ENCODE measurements at regions not wholly inside any gene's neighbourhood (a gene's known extent, or its start where the extent isn't known, plus 50 kb on each side); places are given as distances from the start of the nearest gene placed in this dataset.

DNA sequence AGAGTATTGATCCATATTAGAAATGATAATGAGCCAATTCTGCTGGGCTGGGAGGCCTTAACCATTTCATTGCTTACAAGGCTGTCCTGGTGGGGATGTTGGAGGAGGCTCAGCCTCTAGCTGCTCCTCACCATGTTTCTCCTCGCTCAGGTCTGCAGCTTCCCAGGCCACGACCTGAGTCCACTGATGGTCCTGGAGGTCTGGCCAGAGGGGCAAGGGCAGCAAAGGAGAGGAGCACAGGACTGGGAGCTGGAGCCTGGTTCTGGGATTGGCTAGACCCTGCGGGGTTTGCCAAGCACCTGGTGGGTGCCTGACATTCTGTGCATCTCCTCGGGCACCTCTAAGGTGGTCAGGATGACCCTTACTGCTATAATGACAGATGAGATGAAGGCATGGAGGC is 92.6 kb downstream of the KIF26A start:
- ChIA-PET CTCF (no interaction called here), POLR2A (no interaction called here)
- no peak overlapping the region for H3K27ac ChIP-seq (ENCODE audit: extremely low read depth, low read depth, low read length)
- no peaks in the 10 kb centered on the region; a peak in 1 of 3 replicates for H3K36me3 ChIP-seq (ENCODE audit: control insufficient read depth in 2 of 2, insufficient read depth in 1 of 2, low read length in 2 of 2)
- no peak overlapping the region for H3K4me3 ChIP-seq (ENCODE audit: low read depth, low read length)
- no peaks in the 10 kb centered on the region for H3K4me1 ChIP-seq (ENCODE audit: control insufficient read depth, insufficient read depth, low read length)
- no peaks in the 10 kb centered on the region for H3K9me3 ChIP-seq (ENCODE audit: control insufficient read depth, insufficient read depth, low read depth, low read length)
- TF ChIP-seq ZNF670 (tag by site-specific recombination; IDR thresholded peaks at IDR 0.05; ENCODE audit: low read depth), result no peak
- TF ChIP-seq OVOL3 (tag by site-specific recombination; IDR thresholded peaks at IDR 0.05), result no peak
- no peak for TF ChIP-seq ZNF623 (tag by site-specific recombination; IDR thresholded peaks at IDR 0.05)
- no peak for TF ChIP-seq ZNF660 (tag by site-specific recombination; IDR thresholded peaks at IDR 0.05)
- TF ChIP-seq, protein P1, sequence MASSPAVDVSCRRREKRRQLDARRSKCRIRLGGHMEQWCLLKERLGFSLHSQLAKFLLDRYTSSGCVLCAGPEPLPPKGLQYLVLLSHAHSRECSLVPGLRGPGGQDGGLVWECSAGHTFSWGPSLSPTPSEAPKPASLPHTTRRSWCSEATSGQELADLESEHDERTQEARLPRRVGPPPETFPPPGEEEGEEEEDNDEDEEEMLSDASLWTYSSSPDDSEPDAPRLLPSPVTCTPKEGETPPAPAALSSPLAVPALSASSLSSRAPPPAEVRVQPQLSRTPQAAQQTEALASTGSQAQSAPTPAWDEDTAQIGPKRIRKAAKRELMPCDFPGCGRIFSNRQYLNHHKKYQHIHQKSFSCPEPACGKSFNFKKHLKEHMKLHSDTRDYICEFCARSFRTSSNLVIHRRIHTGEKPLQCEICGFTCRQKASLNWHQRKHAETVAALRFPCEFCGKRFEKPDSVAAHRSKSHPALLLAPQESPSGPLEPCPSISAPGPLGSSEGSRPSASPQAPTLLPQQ (tag by site-specific recombination; IDR thresholded peaks at IDR 0.05), result no peak
- TF ChIP-seq ZNF785 (tag by site-specific recombination; IDR thresholded peaks at IDR 0.05), result no peak
- TF ChIP-seq ZFP3 (tag by site-specific recombination; IDR thresholded peaks at IDR 0.05; ENCODE audit: low read depth), result no peak
- TF ChIP-seq, protein P2, sequence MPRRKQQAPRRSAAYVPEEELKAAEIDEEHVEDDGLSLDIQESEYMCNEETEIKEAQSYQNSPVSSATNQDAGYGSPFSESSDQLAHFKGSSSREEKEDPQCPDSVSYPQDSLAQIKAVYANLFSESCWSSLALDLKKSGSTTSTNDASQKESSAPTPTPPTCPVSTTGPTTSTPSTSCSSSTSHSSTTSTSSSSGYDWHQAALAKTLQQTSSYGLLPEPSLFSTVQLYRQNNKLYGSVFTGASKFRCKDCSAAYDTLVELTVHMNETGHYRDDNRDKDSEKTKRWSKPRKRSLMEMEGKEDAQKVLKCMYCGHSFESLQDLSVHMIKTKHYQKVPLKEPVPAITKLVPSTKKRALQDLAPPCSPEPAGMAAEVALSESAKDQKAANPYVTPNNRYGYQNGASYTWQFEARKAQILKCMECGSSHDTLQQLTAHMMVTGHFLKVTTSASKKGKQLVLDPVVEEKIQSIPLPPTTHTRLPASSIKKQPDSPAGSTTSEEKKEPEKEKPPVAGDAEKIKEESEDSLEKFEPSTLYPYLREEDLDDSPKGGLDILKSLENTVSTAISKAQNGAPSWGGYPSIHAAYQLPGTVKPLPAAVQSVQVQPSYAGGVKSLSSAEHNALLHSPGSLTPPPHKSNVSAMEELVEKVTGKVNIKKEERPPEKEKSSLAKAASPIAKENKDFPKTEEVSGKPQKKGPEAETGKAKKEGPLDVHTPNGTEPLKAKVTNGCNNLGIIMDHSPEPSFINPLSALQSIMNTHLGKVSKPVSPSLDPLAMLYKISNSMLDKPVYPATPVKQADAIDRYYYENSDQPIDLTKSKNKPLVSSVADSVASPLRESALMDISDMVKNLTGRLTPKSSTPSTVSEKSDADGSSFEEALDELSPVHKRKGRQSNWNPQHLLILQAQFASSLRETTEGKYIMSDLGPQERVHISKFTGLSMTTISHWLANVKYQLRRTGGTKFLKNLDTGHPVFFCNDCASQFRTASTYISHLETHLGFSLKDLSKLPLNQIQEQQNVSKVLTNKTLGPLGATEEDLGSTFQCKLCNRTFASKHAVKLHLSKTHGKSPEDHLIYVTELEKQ (tag by site-specific recombination; IDR thresholded peaks at IDR 0.05; ENCODE audit: borderline replicate concordance), result no peak
- no peak for TF ChIP-seq ZNF266 (tag by site-specific recombination; IDR thresholded peaks at IDR 0.05; ENCODE audit: low read depth)
- TF ChIP-seq, protein P3, sequence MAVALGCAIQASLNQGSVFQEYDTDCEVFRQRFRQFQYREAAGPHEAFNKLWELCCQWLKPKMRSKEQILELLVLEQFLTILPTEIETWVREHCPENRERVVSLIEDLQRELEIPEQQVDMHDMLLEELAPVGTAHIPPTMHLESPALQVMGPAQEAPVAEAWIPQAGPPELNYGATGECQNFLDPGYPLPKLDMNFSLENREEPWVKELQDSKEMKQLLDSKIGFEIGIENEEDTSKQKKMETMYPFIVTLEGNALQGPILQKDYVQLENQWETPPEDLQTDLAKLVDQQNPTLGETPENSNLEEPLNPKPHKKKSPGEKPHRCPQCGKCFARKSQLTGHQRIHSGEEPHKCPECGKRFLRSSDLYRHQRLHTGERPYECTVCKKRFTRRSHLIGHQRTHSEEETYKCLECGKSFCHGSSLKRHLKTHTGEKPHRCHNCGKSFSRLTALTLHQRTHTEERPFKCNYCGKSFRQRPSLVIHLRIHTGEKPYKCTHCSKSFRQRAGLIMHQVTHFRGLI (tag by site-specific recombination; IDR thresholded peaks at IDR 0.05), result no peak
- no peak for TF ChIP-seq ZNF514 (tag by site-specific recombination; IDR thresholded peaks at IDR 0.05)
- no peak for TF ChIP-seq ZFP69B (tag by site-specific recombination; IDR thresholded peaks at IDR 0.05)
- no peak for TF ChIP-seq ZNF843 (tag by site-specific recombination; IDR thresholded peaks at IDR 0.05)
- TF ChIP-seq, protein P4, sequence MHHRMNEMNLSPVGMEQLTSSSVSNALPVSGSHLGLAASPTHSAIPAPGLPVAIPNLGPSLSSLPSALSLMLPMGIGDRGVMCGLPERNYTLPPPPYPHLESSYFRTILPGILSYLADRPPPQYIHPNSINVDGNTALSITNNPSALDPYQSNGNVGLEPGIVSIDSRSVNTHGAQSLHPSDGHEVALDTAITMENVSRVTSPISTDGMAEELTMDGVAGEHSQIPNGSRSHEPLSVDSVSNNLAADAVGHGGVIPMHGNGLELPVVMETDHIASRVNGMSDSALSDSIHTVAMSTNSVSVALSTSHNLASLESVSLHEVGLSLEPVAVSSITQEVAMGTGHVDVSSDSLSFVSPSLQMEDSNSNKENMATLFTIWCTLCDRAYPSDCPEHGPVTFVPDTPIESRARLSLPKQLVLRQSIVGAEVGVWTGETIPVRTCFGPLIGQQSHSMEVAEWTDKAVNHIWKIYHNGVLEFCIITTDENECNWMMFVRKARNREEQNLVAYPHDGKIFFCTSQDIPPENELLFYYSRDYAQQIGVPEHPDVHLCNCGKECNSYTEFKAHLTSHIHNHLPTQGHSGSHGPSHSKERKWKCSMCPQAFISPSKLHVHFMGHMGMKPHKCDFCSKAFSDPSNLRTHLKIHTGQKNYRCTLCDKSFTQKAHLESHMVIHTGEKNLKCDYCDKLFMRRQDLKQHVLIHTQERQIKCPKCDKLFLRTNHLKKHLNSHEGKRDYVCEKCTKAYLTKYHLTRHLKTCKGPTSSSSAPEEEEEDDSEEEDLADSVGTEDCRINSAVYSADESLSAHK (tag by site-specific recombination; IDR thresholded peaks at IDR 0.05), result no peak

DNA sequence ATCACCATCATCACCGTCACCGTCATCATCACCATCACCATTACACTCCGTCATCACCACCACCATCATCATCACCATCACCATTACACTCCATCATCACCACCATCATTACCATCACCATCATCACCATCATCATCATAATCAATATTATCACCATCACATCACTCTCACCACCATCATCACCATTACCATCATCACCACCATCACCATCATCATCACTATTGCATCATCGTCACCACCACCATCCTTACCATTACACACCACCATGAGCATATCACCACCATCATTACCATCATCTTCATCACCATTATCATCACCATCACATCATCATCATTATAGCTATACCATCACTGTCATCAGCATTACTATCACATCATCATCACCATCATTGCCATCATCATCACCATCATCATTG is 93.7 kb downstream of the KIF26A start:
- H3K4me1 ChIP-seq (ENCODE audit: control insufficient read depth, insufficient read depth, low read length), result no peaks in the 10 kb centered on the region
- no peaks in the 10 kb centered on the region for H3K9me3 ChIP-seq (ENCODE audit: control insufficient read depth, insufficient read depth, low read depth, low read length)
- H3K27ac ChIP-seq (ENCODE audit: extremely low read depth, low read depth, low read length), result no peak overlapping the region
- no peaks in the 10 kb centered on the region; a peak in 1 of 3 replicates for H3K36me3 ChIP-seq (ENCODE audit: control insufficient read depth in 2 of 2, insufficient read depth in 1 of 2, low read length in 2 of 2)
- CTCF ChIA-PET, result no interaction called here
- no peak overlapping the region for H3K4me3 ChIP-seq (ENCODE audit: low read depth, low read length)
- POLR2A ChIA-PET, result no interaction called here
- TF ChIP-seq ZNF324 (tag by site-specific recombination; IDR thresholded peaks at IDR 0.05) (0 out of 2 replicates have a peak, but pooled peaks have one; percentile 15), ZNF184 (tag by site-specific recombination; IDR thresholded peaks at IDR 0.05) (no peak), ZNF24 (tag by site-specific recombination; IDR thresholded peaks at IDR 0.05) (no peak), ZNF521 (tag by site-specific recombination; IDR thresholded peaks at IDR 0.05) (peak; percentile 71; the same call in 1 of the 2 replicates)
- TF ChIP-seq, protein P5, sequence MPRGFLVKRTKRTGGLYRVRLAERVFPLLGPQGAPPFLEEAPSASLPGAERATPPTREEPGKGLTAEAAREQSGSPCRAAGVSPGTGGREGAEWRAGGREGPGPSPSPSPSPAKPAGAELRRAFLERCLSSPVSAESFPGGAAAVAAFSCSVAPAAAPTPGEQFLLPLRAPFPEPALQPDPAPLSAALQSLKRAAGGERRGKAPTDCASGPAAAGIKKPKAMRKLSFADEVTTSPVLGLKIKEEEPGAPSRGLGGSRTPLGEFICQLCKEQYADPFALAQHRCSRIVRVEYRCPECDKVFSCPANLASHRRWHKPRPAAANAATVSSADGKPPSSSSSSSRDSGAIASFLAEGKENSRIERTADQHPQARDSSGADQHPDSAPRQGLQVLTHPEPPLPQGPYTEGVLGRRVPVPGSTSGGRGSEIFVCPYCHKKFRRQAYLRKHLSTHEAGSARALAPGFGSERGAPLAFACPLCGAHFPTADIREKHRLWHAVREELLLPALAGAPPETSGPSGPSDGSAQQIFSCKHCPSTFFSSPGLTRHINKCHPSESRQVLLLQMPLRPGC (tag by site-specific recombination; IDR thresholded peaks at IDR 0.05), result no peak
- TF ChIP-seq, protein P6, sequence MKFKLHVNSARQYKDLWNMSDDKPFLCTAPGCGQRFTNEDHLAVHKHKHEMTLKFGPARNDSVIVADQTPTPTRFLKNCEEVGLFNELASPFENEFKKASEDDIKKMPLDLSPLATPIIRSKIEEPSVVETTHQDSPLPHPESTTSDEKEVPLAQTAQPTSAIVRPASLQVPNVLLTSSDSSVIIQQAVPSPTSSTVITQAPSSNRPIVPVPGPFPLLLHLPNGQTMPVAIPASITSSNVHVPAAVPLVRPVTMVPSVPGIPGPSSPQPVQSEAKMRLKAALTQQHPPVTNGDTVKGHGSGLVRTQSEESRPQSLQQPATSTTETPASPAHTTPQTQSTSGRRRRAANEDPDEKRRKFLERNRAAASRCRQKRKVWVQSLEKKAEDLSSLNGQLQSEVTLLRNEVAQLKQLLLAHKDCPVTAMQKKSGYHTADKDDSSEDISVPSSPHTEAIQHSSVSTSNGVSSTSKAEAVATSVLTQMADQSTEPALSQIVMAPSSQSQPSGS (tag by site-specific recombination; IDR thresholded peaks at IDR 0.05; ENCODE audit: low read depth), result peak; percentile 84
- TF ChIP-seq, protein P7, sequence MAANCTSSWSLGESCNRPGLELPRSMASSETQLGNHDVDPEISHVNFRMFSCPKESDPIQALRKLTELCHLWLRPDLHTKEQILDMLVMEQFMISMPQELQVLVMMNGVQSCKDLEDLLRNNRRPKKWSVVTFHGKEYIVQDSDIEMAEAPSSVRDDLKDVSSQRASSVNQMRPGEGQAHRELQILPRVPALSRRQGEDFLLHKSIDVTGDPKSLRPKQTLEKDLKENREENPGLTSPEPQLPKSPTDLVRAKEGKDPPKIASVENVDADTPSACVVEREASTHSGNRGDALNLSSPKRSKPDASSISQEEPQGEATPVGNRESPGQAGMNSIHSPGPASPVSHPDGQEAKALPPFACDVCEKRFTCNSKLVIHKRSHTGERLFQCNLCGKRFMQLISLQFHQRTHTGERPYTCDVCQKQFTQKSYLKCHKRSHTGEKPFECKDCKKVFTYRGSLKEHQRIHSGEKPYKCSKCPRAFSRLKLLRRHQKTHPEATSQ (tag by site-specific recombination; IDR thresholded peaks at IDR 0.05), result 0 out of 2 replicates have a peak, but pooled peaks have one; percentile 31

Measured in HEK293 (cell line).